ENCODE measurements at regions not wholly inside any gene's neighbourhood (a gene's known extent, or its start where the extent isn't known, plus 50 kb on each side); places are given as distances from the start of the nearest gene placed in this dataset.

GRCh38 chr11:38246451-38246850 lies 1648.4 kb upstream of the RAG2 start:
- no peak for DNase-seq

DNA sequence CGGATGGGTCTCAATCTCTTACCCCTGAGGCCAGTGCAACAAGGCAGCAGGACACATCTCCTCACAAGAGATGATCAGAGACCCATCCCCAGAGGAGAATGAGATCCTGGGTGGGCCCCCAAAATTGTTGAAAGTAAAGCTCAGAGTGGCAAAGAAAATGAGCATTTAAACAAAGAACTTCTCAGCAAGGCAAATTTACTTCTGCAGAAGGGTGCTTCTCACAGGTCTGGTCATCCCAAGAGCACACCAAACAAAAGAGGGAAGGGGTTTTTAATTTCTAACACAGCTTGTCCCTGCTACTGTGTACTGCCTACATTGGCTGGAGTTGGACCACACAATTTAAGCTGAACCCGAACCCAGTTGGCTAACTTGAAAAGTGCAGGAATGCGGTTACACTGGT lies 1628.6 kb upstream of the RAG2 start:
- no peak for DNase-seq

- no peak for DNase-seq
These were observed 1623.3 kb upstream of the RAG2 start for GRCh38 chr11:38221295-38221694.

GRCh38 chr11:38219636-38220035 lies 1621.6 kb upstream of the RAG2 start:
- DNase-seq = no peak

GRCh38 chr11:38208951-38209350 lies 1610.9 kb upstream of the RAG2 start:
- no peak for DNase-seq

GRCh38 chr11:38206663-38207062 lies 1608.6 kb upstream of the RAG2 start:
- no peak for DNase-seq

DNA sequence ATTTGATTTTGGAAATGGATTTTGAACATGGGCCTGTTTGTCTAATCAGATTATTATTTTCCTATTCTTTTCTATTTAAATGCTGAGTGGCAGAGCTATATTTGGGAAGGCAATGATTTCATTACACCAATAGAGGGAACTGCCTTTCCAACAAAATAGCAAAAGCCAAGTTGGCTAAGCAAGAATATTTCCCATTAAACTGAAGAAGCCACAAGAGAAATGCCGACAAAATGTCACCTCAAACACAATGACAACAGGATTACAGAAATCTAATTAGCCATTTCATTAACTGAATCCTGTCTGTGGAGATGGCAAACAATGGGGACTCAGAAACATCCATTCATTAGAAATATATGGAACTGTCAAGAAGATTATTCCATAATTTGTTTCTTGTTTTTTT lies 1593.1 kb upstream of the RAG2 start:
- no peak for DNase-seq

DNA sequence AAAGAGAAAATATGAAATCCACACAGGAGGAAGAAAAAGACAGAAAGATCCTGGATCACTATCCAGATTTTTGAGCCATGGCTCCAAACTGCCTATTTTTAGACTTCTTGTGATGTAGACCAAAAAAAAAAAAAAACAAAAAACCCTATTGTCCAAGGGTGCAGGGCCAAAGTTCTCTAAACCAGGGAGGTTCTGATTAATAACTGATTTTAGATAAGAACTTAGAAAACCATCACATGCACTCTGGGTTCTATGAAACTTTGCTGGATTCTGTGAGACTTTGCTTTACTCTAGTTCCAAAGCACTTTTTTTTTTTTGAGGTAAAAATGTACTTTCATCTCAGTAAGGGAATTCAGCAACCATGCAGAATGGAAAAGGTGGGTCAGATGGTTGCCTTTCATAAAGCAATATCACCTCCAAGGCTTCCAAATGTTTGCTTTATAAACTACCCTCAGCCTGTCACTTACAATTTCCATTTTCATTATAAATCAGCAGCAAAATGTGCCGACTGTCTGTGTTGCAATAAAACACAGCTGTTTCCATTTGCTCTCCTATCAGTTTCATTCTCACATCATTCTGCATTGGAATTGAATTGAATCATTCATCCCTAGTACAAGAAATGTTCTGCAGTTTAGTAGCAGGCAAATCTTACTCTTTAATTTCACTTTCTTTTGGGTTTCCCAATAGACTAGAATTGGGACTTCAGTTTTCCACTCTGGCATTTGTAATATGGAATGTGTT lies 1584.3 kb upstream of the RAG2 start:
- DNase-seq = no peak

DNA sequence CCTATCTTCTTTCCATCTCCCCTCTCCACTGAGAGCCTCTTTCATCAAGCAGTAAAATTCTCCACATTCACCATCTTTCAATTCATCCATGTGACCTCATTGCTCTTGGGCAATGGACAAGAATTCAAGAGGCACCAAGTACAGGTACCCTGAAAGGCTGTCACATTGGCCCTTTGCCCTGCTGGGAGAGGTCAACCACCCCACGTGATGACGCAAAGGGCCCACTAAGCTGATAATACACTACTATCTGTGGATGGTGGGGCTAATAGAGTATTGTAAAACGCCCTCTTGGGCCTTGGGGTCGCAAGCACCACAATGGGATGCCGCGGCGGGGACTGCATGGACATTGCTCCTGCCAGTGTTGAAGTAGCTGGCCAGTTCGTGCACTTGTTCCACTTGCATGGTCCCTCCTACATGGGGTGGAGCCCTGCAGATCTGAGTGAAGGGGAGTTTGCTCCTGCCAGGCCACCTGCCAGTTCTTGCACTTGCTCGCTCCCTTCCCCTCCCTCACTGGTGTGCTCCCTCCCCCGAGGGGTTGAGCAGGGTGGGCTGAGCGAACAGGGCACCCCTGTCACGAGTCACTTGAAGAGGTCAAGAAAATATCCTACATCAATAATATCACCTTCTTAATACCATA lies 1578.8 kb upstream of the RAG2 start:
- DNase-seq = no peak

GRCh38 chr11:38173676-38174075 lies 1575.6 kb upstream of the RAG2 start:
- DNase-seq = no peak

- DNase-seq = no peak
These were observed 1571.2 kb upstream of the RAG2 start for GRCh38 chr11:38169286-38169685.

- no peak for DNase-seq
These were observed 1565.5 kb upstream of the RAG2 start for GRCh38 chr11:38163526-38163925.

GRCh38 chr11:38160433-38160832 lies 1562.4 kb upstream of the RAG2 start:
- DNase-seq = no peak

DNA sequence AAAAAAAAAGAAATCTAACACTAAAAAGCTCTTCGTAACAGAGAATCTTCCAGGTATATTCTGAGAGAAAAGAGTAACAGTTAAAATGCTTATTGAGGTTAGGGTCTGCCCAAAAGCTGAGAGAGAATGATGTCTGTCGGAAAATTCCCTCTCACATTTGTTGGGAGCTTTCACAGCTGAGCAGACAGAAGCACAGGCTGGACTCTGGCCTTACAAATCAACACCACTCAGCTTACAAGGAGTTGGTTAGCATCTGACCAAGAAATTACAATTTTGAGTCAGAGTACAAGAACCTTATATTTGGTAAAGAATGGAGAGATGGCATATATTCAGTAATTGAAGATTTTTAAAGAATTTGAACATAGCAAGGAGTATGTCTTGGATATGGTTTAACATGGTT lies 1561.0 kb upstream of the RAG2 start:
- DNase-seq = no peak

DNA sequence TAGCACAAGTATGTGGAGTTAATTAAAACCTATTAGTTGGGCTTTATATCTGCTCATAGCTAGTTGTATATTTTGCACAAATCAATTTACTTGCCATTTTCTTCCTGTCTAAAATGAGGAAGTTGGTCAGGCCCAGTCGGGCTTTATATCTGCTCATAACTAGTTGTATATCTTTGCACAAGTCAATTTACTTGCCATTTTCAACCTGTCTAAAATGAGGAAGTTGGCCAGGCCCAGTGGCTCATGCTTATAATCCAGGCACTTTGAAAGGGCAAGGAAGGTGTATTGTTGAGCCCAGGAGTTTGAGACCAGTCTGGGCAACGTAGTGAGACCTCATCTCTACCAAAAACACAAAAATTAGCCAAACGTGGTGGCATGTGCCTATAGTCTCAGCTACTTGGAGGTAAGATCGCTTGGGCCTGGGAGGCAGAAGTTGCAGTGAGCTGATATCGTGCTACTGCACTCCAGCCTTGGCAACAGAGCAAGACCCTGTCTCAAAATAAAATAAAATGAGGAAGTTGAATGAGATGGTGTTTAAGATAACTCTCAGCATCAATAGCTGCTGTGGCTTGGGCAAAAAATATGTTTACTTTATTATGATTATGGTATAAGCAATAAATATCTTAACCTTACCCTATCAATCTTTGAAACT lies 1558.6 kb upstream of the RAG2 start:
- DNase-seq = no peak

GRCh38 chr11:38155856-38156255 lies 1557.8 kb upstream of the RAG2 start:
- no peak for DNase-seq

DNA sequence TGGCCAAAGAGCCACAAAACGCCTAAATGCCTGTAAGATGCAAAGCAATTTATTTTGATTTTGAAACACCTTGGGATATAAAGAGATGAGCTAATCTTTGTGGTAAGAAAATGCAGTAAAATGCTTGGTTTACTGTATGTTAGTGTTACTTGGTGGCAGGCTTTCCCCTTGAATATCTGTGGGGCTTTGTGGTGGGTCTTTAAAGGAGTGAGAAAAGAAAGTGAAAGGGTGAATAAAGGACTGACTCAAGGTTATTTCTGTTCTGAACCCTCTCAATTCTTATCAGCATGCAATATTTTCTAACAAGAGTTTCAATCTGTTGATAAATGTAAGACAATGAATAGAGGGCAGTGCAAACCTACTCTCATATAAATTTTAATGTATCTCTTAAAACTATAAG lies 1555.9 kb upstream of the RAG2 start:
- no peak for DNase-seq

GRCh38 chr11:38143852-38144251 lies 1545.8 kb upstream of the RAG2 start:
- no peak for DNase-seq

DNA sequence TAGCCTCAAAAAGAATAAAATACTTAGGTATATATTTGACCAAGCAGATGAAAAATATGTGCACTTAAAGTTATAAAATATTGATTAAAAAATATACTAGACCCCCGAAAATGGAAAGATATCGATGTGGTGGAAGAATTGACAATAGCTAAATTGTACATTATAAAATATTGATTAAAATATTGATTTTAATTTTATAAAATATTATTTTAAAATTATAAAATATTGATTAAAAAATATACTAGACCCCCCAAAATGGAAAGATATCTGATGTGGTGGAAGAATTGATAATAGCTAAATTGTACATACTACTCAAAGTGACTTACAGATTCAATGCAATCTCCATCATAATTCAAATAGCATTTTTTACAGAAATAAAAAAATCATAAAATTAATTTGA lies 1540.9 kb upstream of the RAG2 start:
- DNase-seq = no peak

- DNase-seq = no peak
These were observed 1538.9 kb upstream of the RAG2 start for GRCh38 chr11:38136887-38137286.

- no peak for DNase-seq
These were observed 1533.5 kb upstream of the RAG2 start for GRCh38 chr11:38131535-38131934.

- DNase-seq = no peak
These were observed 1532.9 kb upstream of the RAG2 start for GRCh38 chr11:38130976-38131375.

DNA sequence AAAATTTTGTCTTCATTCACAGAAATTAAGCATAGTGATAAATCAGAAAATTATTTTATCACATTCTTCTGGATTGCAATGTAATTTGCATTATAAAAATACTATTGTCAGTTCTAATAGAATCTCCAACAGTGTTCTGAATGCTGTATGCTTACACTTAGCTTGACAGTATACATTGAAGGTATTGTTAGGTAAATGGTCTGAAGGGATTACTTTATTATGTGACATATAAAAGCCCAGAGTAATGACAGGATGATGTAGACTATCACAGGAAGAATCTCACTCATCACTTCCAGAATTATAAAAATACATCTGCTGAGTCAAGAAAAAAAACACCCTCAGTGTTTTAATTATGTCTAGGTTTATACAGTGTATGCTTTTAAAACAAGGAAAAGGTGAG lies 1532.5 kb upstream of the RAG2 start:
- DNase-seq = no peak

DNA sequence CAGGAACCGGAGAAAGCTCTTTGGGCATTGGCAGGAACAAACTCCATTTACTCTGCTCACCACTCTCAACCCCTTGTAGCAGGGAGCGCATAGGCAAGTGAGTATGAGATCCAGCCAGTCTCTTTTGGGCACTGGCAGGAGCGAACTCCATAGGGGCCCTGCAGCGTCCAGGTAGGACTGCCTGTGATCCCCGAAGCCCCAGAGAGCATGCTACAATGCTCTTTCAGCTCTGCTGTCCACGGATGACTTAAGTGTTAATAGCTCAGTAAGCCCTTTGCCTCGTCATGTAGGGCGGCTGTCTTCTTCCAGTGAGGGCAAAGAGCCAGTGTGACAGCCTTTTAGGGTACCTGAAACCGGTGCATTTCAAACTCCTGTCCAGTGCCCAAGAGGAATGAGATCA lies 1525.6 kb upstream of the RAG2 start:
- DNase-seq = no peak
